Stimulated activated CD4-positive, alpha-beta T cell treated with anti-CD3 and anti-CD28 coated beads, Interleukin-1b, Interleukin-23, amount 100 ng/mL, for 24 hours (primary cell): ENCODE measurements at regions not wholly inside any gene's neighbourhood (a gene's known extent, or its start where the extent isn't known, plus 50 kb on each side); places are given as distances from the start of the nearest gene placed in this dataset.

Experiments used
- DNase-seq, 4 experiments: peaks; one replicate each; pipeline ENCODE4 v3.0.0-alpha.2; 2020; ENCODE audit warnings: low read depth in 4 of 4, low spot score in 1 of 4

DNA sequence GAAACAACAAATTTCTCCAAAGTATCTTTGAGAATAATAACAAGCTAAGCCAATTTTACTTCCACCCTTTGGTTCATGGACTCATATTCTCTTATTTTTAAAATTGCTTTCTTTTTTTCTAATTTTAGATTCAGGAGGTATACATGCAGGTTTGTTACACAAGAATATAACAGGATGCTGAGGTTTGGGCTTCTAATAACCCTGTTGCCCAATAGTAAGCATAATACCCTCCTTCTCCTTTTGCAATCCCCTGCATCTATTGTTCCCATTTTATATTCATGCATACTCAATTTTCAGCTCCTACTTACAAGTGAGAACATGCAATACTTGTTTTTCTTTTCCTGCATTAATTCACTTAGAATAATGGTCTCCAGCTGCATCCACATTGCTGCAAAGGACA is 202.3 kb upstream of the FSTL5 start:
- no peak for DNase-seq

DNA sequence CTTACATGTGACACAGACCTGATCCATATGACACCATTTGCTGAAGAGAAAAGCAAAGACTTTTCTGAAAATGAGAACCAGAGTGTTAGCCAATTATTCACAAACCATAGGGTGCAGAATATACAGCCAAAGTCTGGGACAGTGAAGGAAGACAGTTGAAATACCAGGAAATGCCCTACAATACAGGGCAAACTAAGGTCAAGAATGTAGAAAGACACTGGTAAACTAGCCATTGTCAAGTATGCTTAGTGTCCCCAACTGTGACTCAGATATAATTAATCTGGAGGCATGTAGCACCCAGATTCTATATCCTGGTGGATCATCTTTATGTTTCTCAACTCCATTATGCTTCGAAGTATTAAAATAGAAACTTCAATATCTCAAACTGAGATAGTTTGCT is 200.9 kb upstream of the FSTL5 start:
- no peak for DNase-seq

DNA sequence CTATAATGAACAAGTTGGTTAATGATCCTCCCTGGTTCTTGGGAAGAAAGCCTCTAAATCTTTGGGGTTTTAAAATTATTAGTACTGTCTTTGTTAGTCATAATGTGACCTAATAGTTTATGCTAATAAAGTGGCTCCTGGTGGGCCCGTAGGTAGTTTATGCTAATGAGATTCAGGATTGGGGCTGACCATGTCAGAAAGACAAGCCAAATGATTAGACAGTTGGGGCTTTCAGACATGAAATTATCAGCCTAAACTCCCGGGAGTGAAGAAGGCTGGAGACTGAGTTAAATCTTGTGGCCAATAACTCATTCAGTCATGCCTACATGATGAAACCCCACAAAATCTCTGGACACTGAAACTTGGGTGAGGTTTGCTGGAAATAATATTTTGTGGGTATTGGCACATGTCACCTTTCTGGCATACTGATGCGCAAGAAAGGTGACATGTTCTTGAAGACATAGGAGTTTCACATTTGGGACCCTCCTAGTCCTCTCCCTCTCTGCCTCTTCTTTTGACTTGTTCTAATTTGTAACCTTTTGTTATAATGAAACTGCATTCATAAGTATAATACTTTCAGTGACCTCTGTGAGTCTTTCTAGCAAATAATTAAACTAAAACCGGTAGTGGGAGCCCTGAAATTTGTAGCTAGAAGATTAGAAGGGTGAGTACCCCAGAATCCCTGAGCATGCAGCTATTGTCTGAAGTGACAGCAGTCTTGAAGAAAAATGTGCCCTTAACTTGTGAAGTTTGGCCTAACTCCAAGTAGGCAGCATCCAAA is 196.8 kb upstream of the FSTL5 start:
- DNase-seq: no peak

DNA sequence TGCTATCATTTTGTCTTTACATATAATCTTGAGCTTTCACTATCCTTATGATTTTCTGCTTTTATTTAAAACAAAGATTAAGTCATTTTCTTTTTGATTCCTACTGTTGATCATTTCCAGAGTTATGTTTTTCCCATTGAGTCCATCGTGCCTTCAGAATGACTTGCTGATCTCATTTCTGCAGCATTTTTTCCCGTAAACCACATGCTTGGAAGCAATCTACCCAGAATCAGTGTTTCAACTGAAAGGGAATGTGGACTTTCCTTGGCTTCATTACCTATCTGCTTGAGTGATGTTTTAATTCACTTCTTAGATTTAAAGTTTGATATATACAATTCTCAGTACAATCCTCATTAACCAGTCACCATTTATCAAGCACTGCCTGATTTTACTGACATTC is 192.4 kb upstream of the FSTL5 start:
- no peak for DNase-seq

- DNase-seq: no peak
Measured at GRCh38 chr4:162352580-162353107, 188.8 kb upstream of the FSTL5 start.

DNA sequence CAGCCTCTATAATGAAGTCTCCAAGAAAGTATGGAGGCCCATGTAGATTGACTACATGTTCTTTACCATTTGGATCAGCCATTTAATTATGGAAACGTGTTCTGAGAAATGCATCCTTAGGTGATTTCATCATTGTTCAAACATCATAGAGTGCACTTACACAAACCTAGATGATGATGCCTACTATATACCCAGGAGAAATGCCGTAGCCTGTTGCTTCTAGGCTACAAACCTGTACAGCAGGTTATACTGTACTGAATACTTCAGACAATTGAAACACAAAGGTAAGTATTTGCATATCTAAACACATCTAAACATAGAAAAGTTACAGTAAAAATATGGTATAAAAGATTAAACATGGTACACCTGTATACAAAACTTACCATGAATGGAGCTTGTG is 186.5 kb upstream of the FSTL5 start:
- DNase-seq: no peak

DNA sequence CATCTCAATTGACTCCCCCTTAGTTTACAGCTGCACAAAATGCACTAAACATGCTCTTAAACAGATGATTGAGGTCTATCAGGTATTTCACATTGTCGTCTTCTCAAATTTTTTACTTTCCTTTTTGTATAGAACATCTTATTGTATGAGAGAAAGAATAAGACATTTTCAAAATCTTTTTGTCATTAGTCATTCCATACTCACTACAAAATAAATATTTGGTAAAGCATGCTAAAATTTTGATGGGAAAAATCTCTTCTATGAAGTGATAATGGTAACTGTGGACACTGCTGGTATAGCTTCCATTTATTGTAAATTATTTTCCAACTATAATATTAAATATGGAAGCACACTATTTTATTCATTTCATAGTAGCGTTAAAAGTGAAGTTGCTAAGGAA is 185.6 kb upstream of the FSTL5 start:
- DNase-seq: no peak

- no peak for DNase-seq
Measured at GRCh38 chr4:162347842-162348213, 184.0 kb upstream of the FSTL5 start.

DNA sequence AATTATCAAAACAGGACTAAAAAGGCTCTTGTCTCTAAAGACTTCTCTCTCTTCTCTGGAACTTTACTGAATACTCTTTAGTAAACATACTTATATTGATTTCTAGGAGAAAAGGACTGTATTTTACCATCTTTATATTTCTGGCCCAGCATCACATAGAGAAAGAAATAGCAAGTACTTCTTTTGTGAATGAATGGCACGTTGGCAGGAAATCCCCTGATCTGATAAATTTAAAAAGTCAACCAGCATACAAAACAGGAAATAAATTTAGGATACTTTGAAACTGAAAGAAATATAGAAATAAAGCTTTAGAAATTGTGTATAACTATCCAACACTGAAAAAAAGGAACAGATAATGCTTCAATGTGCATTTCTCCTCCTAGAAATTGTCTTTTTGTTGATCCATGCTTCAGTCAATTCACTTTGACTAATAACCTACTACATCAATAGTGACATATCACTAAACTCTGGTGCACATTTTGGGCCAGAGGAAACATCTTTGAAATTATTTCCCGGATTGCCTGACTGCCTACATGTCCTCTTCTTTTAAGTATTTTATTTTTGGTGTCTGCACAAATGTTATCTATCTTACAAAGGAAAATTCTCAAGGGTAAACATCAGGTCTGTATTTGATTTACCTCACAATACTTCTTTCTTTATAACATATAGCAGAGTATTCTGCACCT is 183.5 kb upstream of the FSTL5 start:
- DNase-seq: no peak

DNA sequence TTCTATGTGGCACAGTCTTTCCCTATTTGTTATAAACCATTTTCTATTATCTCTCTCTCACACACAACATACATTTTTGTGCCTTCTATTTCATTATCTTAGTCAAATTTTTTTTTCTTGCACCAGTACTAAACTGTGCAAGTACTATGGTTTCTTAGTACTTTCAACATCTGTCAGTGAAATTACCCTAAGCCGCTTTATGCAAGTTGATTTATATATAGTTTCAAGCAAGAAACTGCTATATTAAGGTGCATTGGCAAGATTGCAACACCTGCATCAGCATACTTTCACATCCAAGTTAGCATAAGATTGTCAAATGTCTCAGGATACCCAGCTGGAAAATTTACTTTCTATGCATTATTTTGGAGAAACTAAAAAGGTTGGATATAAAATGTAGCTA is 180.2 kb upstream of the FSTL5 start:
- no peak for DNase-seq

- no peak for DNase-seq
Measured at GRCh38 chr4:162341533-162341932, 177.7 kb upstream of the FSTL5 start.

DNA sequence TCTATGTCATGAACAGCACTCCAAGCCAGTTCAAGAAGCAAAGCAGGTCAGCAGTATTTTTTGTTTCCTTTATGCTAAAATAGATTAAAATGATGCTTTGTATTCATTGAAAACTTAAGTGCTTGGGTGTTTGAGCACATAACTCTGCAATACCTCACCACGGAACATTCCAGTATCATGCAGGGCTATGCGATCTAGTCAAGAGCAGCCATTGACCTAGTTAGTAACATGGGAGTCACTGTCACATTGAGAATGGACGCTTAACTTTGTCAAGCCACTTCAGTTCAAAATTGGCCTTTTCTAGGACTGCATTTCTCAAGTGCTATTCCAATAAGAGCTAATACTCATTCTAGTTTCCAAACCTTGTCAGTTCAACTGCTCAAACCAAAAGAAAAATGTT is 160.1 kb upstream of the FSTL5 start:
- DNase-seq: no peak

DNA sequence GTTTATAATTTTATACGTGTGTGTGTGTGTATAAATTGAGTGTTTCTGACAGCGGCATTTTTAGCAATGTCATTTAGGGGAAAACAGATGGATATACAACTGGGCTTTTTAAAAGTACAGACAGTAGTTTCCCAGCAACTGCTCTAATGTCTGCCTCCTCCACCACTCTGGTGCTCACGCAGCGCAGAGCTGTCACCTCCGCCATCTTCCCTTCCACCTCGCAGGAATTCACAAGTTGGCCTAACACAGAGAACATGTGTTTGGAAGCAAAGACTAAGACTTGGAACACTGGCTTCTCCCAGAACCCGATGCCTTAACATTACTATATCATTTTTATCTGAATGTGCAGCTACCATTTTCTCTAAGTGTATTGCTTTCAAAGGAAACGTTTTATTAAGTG is 158.3 kb upstream of the FSTL5 start:
- DNase-seq: no peak

GRCh38 chr4:162285753-162286152 is 122.0 kb upstream of the FSTL5 start:
- no peak for DNase-seq

DNA sequence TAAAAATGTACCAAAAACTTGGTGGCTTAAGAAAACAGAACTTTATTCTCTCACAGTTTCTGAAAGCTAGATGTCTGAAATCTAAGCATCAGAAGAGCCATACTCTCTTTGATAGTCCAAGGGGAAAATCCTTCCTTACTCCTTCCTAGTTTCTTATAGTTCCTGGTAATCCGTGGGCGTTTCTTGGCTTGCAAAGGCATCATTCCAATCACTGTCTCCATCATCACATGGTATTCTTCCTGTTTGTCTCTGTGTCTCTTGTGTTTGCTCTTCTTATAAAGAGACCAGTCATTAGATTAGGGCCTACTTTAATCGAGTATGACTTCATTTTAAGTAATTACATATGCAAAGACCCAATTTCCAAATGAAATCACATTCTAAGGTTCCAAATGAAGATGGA is 118.9 kb upstream of the FSTL5 start:
- no peak for DNase-seq

- no peak for DNase-seq
Measured at GRCh38 chr4:162274354-162274753, 110.6 kb upstream of the FSTL5 start.

GRCh38 chr4:162272215-162272614 is 108.4 kb upstream of the FSTL5 start:
- no peak for DNase-seq

- DNase-seq: no peak
Measured at GRCh38 chr4:162268911-162269310, 105.1 kb upstream of the FSTL5 start.

- no peak for DNase-seq
Measured at GRCh38 chr4:162265802-162266201, 102.0 kb upstream of the FSTL5 start.

- DNase-seq: no peak
Measured at GRCh38 chr4:162245051-162245450, 81.3 kb upstream of the FSTL5 start.

- DNase-seq: no peak
Measured at GRCh38 chr4:162241857-162242256, 78.1 kb upstream of the FSTL5 start.

DNA sequence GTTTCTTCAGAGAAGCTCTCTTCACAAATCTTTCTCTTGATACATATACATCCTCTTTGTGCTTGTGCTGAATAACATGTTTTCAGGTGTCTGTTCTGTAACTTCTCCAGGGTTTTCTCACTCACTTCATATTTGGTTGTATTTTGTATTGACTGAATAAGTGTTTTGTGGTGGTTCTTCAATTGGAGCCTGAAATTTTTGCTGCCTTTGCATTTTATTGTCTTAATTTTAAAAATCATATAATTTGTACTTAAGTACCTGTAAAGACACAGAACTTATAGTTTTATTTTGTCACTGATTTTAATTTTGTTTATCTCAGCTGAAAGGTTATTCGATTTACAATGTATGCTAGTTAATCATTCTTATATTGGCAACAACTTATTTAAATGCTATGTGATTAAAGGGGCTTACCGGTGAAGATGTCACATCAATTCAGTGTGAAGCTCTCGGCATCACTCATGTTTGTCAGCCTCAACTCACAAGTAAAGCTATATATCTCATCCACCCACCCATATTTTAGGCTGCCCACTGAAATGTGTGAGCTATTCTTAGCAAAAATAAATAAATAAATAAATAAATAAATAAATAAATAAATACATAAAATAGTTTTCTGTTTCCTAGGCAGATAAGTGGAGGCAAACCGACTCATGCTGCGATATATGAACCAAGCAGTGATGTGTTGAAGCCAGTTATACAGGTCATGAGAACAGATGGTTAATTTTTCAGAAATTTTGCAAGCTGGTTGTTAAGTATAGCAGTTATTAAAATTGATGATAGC is 76.4 kb upstream of the FSTL5 start:
- DNase-seq: no peak
